ENCODE measurements at regions not wholly inside any gene's neighbourhood (a gene's known extent, or its start where the extent isn't known, plus 50 kb on each side); places are given as distances from the start of the nearest gene placed in this dataset.

DNA sequence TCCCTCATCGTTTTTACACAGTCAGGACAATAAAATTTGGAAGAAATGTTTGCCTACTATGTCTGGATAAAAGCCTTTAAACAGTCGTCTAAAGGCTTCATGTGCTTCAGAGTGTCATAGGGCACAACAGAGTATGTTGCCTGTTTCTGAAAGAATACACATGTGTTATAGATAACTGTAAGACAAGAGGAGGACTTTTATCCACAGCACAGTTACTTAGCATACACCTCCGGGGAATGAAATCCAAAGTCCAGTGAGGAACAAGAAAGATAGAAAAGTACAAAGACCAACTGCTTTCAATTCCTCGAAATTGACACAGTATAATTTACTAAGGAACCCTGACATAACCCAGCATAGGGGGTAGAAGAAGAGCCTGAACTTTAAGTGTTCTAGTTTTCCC lies 835.6 kb downstream of the PCDH17 start:
- H3K27me3 ChIP-seq, result no peaks in the 10 kb centered on the region
- no peak for DNase-seq (ENCODE audit: low spot score in 2 of 2)
- H3K4me3 ChIP-seq, result no peak overlapping the region
- 73 to 74% methylated on average over 4 of the region's 4 CpGs for WGBS, 2 donors
- H3K27ac ChIP-seq, result no peak overlapping the region
- no peaks in the 10 kb centered on the region for H3K9me3 ChIP-seq
- TF ChIP-seq CTCF (IDR thresholded peaks at IDR 0.05), result no peak
- H3K4me1 ChIP-seq, result no peaks in the 10 kb centered on the region
- H3K36me3 ChIP-seq, result no peaks in the 10 kb centered on the region

- DNase-seq (ENCODE audit: low spot score in 2 of 2), result no peak
- H3K9me3 ChIP-seq, result no peaks in the 10 kb centered on the region
- no peak overlapping the region for H3K4me3 ChIP-seq
- WGBS, 2 donors, result 83 to 89% methylated on average over 3 of the region's 3 CpGs
- H3K27ac ChIP-seq, result no peak overlapping the region
- no peak for TF ChIP-seq EP300 (IDR thresholded peaks at IDR 0.05)
- TF ChIP-seq CTCF (IDR thresholded peaks at IDR 0.05), result no peak
- TF ChIP-seq POLR2A (IDR thresholded peaks at IDR 0.05), result no peak
- no peaks in the 10 kb centered on the region for H3K36me3 ChIP-seq
- no peaks in the 10 kb centered on the region for H3K4me1 ChIP-seq
- H3K27me3 ChIP-seq, result no peaks in the 10 kb centered on the region
These were observed 840.9 kb downstream of the PCDH17 start for GRCh38 chr13:58472483-58472882.

DNA sequence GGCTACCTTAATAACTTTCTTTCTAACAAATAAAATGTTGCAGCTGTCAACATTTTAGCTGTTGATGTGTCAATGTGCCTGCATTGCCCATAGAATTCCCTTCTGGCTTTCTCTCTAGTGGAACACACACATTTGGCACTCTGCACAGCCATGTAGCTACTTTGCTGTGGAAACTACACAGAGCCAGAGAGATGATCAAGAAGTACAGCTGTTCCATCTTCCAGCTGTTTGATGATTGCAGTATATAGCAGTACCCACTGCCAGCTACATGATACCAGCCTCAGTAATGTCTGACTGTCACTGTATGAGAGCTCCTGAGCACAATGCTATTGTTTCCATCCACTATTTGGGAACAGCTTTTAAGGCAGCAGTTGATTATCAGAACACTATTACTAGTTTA lies 843.0 kb downstream of the PCDH17 start:
- TF ChIP-seq EP300 (IDR thresholded peaks at IDR 0.05) (no peak), CTCF (IDR thresholded peaks at IDR 0.05) (no peak), POLR2A (IDR thresholded peaks at IDR 0.05) (no peak)
- Histone ChIP-seq H3K4me1 (no peaks in the 10 kb centered on the region), H3K4me3 (no peak overlapping the region), H3K27me3 (no peaks in the 10 kb centered on the region), H3K27ac (no peak overlapping the region), H3K36me3 (no peaks in the 10 kb centered on the region), H3K9me3 (no peaks in the 10 kb centered on the region)
- DNase-seq (ENCODE audit: low spot score in 2 of 2), result no peak

- no peak for DNase-seq (ENCODE audit: low spot score in 2 of 2)
- Histone ChIP-seq H3K27me3 (no peaks in the 10 kb centered on the region), H3K27ac (no peak overlapping the region), H3K9me3 (no peaks in the 10 kb centered on the region), H3K4me1 (no peaks in the 10 kb centered on the region), H3K4me3 (no peak overlapping the region), H3K36me3 (no peaks in the 10 kb centered on the region)
- TF ChIP-seq EP300 (IDR thresholded peaks at IDR 0.05), result no peak
- WGBS, 2 donors, result 59 to 69% methylated on average over 6 of the region's 6 CpGs
These were observed 844.8 kb downstream of the PCDH17 start for GRCh38 chr13:58476206-58476918.

DNA sequence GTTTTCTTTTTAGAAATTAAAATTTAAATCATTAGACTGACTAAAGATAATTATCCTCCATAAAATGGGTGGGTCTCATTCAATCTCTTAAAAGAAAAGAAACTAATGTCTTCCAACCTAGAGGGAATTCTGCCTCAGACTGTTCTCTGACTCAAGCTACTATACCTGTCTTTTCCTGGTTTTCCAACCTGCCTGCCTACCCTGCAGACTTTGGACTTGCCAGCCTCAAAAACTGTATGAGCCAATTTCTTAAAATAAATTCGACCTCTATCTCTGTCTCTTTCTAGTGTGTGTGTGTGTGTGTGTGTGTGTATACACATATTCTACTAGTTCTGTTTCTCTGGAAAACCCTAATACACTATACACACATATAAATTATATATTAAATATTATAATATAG lies 847.3 kb downstream of the PCDH17 start:
- no peak for DNase-seq (ENCODE audit: low spot score in 2 of 2)
- no peak overlapping the region for H3K4me3 ChIP-seq
- no peak overlapping the region for H3K27ac ChIP-seq
- H3K4me1 ChIP-seq, result no peaks in the 10 kb centered on the region
- H3K27me3 ChIP-seq, result no peaks in the 10 kb centered on the region
- no peaks in the 10 kb centered on the region for H3K9me3 ChIP-seq
- TF ChIP-seq EP300 (IDR thresholded peaks at IDR 0.05) (no peak), POLR2A (IDR thresholded peaks at IDR 0.05) (no peak), CTCF (IDR thresholded peaks at IDR 0.05) (no peak)
- WGBS, 2 donors, result 67 to 74% methylated on average over 1 of the region's 1 CpG
- H3K36me3 ChIP-seq, result no peaks in the 10 kb centered on the region

DNA sequence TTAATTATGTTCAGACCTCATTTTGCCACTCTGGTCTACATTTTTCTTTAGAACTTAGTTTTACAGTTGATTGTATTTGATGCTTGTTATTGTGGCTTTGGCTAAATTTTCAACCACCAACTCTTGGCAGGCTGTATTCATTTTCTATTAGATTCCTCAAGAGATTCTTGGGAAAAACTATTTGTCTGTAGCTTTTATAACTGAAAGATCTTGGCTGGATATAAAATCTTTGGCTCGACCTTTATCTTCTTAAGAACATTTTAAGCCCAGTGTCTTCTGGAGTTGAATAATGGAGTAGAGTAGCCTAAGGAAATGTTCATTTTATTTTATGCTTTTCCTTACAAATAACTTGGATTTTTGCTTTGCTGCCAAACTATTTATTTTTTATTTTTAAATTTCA lies 848.5 kb downstream of the PCDH17 start:
- H3K27ac ChIP-seq, result no peak overlapping the region
- H3K4me3 ChIP-seq, result no peak overlapping the region
- WGBS, 2 donors, result 43 to 46% methylated on average over 1 of the region's 1 CpG
- H3K36me3 ChIP-seq, result no peaks in the 10 kb centered on the region
- H3K9me3 ChIP-seq, result no peaks in the 10 kb centered on the region
- TF ChIP-seq EP300 (IDR thresholded peaks at IDR 0.05), result no peak
- no peak for TF ChIP-seq POLR2A (IDR thresholded peaks at IDR 0.05)
- no peak for TF ChIP-seq CTCF (IDR thresholded peaks at IDR 0.05)
- no peaks in the 10 kb centered on the region for H3K27me3 ChIP-seq
- H3K4me1 ChIP-seq, result no peaks in the 10 kb centered on the region
- DNase-seq (ENCODE audit: low spot score in 2 of 2), result no peak

All from tibial nerve (tissue), 4 donors.